Middle frontal gyrus (tissue), 1 donor: ENCODE measurements at regions not wholly inside any gene's neighbourhood (a gene's known extent, or its start where the extent isn't known, plus 50 kb on each side); places are given as distances from the start of the nearest gene placed in this dataset.

Source experiments
- DNase-seq: peaks from one replicate; pipeline ENCODE4 v3.0.0-alpha.2; 2015; ENCODE audit warnings: low spot score; ENCODE audit errors: extremely low spot score

DNA sequence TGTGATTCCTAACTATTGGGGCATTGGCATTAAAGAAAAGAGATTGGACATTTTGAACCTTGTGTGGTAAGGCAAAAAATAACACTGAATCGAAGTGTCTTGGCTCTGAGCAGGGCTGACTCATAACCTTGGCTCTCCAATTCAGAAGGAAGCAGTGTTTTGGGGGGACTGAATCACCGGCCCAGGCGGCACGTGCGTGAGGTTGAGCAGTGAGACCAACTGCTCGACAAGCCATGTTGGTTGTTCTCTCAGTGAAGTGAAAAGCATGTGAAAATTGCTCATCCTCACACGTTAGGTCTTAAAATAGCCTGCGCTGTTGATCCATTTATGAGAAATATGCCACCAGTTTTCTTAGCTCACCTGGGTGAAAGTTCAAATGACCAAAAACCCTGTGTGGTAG, 137.8 kb upstream of the SPACA1 start:
- DNase-seq: no peak

DNA sequence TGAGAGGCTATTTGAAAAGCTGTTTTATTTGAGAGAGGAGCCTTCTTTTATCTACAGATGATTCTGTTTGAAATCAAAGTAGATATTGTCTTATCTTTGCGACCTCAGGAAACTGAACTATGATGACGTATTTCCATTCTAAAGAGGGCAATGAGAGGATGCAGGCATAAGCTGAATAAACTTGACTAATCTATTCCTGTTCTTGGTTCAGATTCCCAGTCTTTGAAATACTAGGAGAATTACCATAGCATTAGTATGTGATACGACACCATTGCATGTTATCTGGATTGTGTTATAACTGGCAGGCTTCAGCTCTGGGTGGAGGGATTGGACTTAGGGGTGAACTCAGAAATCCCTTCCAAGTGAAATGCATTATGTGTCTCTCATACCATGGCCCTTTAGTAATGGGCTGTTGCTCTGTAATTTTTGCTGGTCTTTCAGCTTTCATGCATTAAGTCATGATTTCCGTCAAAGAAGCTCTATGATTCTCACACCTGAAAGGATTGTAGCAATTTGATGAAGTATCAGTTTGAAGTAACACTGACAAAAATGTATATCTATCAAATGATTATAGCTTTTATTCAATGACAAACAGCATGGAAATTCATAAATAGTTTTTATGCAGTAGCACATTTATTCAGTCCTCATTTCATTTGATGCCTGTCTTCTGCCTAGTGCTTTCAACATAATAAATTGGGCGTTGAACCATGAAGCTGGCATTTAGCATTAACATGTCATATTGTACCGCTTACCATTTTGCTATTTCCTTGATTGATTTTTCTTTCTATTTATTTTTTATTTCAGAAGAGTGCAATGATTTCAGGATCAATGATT, 138.4 kb upstream of the SPACA1 start:
- DNase-seq: no peak

DNA sequence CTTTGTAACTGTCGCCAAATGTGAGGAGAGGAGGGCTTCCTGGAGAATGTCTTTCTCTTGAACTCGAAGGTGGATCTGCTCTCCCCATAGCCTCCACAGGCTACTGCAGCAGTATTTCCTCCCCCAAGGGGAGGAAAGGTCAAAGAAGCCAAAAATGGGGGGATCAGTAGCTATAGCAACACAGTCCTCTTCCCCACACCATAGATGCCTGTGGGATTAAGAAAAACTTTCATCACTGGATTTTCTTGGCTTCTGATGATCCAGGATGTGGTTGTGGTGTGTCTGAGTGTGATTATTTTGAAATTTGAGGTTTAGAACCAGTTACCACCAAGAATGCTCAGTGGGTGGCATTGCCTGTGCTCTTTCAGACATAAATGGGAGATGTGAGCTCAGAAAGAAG, 140.1 kb upstream of the SPACA1 start:
- DNase-seq: no peak

DNA sequence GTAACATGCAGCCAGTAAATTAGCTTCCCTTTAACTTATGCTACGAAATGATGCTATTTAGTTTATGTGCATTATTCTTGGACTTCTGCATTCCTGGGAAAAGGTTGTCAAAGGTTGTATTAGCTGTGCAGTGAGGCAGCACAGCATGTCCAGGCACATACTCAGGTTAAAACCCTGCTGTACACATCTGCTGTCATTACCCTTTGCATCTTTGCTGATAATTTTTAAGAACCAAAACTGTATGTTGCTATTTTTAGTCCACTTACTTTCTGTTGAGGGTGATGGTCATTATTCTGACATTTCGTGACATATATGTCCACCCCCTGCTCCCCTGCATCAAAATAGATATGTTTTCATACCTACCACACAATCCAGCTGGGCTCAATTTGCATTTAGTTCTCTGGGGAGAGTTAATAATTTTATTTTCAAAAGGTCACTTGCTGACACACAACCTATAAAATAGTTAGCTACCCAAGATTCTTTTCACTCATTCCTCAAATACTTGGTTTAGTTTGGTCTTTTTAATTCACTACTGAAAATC, 142.5 kb upstream of the SPACA1 start:
- no peak for DNase-seq

DNA sequence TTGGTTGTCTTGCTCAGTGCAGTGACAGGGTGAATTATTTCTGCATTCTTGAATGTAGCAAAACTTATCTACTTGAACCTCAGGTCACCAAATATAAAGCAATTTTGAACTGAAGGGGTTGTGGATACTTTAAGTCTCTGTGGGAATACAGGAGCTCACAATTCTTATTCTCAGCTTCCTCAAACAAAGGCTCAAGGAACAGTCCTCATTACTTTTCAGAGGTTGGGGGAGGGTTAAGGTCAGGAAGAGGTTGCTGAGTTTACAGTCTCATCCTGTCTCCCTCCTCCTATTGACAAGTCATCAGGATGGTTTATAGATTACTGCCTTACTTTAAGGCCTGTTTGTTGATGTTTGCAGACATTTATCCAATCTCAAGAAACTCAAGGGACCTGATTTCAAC, 143.6 kb upstream of the SPACA1 start:
- no peak for DNase-seq

DNA sequence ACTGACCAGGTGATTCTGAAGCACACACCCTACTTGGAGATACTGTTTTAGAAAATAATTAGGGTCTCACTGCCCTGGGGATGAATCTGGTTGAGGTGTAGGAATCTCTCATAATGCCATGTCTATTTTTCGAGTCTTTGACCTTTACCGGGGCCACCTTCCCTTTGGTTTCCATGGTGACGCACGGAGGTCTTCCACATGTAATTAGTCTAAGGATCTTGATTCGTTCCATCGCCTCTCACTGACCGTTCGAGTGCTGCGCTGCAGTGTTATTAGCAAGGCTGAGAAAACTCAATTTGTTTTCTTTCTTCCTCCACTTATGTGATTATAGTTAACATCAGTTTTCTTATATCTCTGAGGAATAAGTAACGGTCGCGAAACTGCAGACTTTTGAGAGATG, 144.3 kb upstream of the SPACA1 start:
- DNase-seq: no peak

DNA sequence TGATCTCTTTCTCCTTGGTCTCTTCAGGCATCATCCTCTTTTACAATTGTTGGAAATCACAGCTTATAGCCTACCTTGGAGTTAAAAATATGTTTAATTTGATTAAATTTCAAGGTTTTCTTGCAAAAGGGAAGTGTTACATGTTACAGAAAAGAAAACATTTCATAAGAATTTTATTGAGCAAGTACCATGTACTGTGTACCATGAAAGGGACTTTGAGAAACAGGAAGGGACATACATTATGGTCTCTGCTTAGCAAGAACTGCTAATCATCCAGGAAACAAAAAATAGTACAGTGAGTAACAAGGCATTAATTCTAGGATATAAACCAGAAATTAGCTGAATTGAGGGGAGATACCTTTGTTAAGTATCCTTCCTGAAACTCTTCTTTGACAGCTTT, 145.3 kb upstream of the SPACA1 start:
- no peak for DNase-seq

DNA sequence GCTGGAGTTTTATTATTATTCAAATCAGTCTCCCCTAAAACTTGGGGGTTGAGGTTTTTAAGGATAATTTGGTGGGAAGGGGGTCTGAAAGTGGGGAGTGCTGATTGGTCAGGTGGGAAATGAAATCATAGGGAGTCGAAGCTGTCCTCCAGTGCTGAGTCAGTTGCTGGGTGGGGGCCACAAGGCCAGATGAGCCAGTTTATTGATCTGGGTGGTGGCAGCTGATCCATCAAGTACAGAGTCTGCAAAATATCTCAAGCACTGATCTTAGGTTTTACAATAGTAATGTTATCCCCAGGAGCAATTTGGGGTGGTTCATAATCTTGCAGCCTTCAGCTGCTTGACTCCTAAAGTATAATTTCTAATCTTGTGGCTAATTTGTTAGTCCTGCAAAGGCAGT, 146.0 kb upstream of the SPACA1 start:
- no peak for DNase-seq

DNA sequence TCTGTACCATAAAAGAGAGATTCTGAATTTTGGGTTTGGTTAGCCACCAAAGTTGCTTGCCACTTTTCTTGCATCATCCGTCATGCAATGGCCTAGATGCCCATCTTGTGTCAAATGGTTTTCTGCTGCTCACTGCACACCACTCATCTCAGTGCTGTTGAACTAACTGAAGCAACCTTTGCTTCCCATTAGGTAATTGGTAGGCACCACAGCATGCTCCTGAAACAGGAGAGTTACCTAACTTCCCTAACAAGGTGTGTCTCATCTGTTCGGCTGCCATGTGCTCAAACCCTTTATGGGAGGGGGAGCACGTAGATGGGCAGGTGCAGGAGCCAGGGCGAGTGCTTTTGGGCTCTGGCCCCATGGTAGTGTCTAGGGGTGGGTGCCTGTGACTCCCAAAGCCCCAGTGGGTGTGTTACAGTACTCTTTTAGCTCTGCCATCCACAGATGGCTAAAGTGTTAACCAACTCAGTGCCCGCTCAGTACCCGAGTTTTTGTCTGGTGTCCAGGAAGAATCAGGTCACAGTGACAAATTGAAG, 147.4 kb upstream of the SPACA1 start:
- DNase-seq: no peak

DNA sequence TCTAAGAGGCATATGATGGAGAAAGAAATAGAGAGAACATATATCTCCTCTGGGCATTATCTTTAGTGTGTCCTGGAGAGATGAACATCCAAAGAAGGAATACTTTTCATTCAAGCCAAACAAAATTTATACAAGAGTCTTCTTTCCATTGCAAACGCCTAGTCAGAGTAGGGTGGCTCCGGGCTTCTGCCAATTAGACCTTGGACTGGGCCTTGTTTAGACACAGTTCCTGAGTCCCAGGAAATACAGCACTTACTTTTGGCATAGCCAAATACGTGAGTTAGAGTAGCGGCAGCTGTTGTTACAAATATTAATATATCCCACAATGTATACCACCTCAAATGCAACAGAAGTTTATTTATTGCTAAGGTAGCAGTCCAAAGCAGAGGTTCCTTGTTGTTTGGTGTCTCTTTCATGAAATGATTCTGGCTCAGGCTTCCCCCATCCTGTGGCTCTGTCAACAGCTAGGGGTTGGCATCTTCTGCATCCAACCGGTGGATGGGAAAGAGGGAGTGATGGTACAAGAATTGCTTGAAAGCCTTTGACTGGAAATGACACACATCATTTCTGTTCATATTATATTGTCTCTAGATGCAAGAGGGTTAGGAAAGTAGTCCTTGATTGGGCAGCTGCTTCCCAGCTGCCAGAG, 148.0 kb upstream of the SPACA1 start:
- DNase-seq: no peak

DNA sequence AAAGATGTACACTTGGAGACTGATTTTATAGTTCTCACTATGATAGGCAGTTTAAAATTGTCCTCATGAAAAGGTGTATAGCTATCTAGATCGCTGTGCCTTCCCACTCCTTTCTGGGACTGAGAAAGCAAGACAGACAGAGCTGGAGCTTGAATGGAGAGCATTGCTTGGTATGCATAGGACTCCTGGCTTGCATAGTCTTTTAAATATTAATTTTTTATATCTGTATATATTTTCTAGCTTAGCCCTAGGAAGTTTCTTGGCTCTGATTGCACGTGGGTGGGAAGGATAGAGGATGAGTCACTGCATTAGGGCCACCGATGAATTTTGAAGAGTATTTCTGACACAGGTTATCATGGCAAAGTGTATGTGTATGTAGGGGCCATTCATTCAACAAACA, 150.0 kb upstream of the SPACA1 start:
- DNase-seq: no peak

DNA sequence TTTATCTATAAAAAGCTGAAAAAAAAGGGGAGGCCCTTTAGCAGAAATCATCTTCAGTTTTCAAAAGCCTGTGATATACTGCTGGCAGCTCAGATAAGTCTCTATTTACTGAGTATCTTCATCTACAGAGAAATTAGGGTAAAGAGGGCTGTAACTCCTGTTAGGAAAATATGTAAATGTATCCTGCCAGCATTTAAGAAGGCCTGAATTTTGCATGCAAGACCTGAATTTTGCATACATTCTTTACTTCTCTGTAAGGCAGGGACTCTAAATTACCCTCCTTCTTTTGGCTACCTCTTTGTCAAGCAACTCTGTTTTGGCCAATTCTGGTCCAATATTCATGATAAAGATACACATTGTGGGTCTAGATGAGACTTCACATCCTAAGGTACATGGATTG, 150.6 kb upstream of the SPACA1 start:
- no peak for DNase-seq

DNA sequence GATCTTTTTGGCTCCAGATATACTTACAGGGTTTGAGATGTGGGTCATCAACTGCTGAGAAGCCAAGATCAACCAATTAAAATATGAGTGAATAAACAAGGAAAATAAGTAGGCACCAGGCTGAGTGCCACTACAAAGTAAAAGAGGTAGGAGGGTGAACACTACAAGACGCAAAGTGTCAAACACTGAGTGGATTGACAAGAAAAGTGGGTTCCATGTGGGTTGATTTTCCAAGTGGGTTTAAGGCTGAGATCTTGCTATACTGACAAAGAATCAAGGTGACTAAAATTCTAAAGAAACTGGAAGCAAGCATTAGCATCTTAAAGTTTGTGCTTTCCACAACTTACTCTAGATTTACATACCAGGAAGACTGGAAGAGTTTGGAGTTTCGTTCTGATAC, 160.4 kb upstream of the SPACA1 start:
- DNase-seq: no peak

DNA sequence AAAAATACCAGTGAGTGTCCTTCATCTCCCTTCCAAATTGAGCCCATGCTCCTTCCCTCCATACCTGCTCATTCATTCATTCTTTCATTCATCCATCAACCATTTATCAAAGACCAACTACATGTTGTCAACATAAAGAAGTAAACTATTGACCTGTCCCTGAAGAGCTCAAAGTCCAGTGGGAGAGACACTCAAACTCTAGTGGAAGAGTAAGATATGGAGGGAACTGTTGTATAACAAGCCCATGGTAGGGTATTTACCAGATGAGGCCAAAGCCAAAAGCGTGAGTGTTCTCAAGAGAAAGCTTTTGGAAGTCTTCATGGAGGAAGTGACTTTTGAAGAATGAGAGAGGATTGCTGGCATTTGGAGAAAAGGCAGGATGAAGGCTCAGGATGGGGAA, 163.4 kb upstream of the SPACA1 start:
- no peak for DNase-seq

DNA sequence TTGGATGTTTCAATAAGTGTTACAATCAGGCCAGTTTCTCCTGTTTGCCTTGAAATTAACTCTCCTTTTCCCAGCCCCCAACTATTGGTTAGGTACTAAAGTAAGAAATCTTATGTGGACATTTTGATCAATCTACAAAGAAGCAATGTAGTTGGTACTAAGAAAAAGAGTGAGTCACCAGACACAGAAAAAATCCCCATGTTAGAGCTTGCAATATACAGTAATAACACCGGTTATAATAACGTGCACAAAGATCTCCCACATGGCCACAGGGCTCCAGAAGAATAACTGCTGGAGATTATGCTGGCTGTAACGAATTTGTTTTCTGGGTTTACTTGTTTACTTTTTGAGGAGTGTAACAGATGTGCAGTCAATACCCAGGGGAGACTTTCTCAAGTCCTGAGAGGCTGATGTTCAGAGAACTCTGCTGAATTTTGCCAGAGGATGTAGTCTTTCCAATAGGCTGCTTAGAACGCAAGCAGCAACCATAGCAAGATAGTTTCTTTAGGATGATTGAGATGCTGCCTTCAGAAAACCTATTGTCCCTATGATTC, 166.2 kb upstream of the SPACA1 start:
- DNase-seq: no peak

DNA sequence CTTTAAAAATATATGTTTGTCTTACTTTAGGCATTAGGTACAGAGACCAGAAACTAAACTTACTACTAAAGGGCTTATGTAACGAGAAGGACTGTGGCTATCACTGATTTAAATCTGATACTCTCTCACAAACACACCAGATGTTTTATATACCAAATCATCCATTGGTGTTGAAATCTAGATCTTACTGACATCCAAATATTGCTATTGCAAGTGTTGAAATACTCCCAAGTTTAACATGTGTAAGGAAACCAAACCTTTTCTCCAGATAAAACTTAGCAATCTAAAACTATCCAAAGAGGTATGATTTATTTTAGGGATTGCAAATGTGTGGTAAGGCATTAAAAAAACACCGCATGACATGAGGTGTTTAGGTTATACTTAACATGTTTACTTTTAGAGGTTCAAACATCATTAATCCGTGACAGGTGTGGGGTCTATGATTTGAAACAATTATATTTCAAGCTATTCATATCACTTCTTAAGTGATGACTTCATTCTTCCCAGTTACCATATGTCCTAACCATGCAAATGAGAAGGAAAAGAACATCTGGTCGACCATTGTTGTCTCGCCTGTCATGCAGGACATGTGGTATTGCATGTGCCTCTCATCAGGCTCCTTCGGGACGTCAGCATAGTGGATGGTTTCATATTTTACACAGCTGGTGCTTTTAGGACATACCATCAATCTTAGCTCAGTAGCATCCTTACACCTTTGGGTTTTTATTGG, 168.3 kb upstream of the SPACA1 start:
- DNase-seq: no peak

DNA sequence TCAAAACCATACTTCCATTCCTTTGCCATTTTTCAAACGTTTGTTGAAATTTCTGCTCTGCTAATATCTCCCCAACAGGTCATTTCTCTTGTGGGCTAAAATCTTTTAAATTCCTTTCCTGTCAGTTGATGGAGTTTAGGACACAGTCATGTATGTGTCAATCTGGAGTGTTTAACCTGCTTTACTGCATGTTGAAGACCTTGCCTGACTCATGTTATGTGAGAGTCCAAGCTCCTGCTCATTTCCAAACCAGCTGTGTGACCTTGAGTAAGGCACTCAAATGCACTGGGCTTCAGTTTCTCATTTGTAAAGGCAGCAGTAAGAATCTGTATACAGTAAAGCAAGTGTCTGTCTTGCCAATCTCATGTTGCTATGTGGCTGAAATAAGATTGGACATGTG, 171.9 kb upstream of the SPACA1 start:
- DNase-seq: no peak

DNA sequence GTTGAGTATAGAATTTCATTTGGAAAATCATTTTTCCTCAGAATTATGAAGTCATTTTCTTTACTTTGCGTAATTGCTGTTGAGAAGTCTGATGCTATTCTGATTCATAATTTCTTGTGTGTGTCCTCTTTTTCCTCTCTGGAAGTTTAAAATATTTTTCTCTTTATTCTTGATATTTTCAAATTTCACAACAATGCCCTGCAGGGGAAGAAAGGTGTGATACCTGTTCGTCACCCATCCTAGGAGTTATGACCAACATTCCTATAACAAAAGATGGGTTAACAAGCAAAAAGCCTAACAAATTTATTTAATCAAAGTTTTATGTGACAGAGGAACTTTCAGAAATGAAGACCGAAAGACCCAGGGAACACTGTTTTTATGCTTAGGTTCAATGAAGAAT, 171.5 kb upstream of the AKIRIN2 start:
- DNase-seq: no peak

DNA sequence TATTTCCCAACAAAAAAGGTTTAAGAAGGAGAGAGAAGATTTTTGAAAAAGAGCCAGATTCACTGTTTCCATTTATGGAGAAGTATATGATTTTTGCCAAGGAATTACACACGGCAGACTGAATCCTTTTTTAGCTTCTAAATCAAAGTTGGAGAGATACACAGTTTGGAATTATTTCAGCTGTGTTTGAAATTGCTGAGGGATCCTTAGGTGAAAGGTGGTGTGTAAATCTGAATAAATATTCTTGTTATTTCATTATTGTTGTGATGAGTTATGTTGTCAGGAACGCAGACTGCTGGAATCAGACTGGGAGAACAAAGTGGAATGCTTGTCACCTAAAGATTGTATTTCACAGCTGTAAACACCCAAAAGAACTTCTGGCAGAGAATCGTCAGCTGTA, 168.5 kb upstream of the AKIRIN2 start:
- no peak for DNase-seq

DNA sequence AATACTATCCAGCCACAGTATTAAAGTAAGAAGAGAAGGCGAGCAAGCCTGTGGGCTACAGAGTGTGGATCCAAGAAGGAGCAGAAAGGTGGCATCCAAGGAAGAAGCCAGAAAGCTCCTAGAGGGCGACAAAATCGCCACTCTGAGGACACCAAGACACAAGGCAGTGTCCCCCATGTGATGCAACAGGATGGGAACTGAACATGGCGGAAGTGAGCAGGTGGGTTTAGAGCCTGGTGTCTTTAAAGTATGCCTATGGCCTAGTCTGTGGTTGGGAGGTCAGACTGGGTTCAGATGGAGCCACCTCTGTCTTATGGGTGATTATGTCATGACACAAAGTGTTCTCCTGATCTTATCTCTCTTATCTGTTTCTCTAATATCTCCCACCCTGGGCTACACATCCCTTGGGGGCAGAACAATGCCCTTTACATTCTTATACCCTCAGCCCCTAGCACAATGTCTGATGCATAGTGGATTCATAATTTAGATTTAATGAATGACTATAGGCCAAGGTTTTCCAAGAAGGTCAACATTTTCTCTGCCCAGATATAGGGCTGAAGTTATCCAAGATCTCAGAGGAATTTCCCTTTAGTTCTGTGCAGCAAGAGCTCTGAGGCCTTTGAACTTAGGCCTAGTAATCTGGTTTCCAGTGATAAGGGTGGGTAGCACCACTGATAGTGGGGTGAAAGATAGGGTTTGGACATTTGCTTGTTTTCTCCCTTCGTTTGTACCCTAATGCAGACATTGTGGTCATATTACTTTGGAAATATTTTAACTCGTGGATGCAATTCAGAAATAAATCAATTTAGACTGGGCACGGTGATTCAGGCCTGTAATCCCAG, 167.3 kb upstream of the AKIRIN2 start:
- no peak for DNase-seq

DNA sequence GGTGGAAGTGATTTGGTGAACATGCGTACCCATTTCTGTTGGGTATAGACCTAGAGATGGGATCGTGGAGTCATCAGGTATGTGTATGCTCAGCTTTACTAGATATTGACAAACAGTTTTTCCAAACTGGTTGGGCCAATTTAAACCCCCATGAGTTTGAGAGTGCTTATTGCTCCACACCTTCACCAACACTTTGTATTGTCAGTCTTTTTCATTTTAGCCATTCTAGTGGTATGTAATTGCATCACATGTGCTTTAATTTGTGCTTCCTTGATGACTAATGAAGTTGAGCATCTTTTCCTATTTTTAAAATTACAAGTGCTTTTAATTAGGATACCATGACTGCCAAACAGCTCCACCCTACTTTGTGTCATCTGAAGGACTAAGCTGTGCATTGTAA, 158.9 kb upstream of the AKIRIN2 start:
- DNase-seq: no peak
